ENCODE measurements at regions not wholly inside any gene's neighbourhood (a gene's known extent, or its start where the extent isn't known, plus 50 kb on each side); places are given as distances from the start of the nearest gene placed in this dataset.

DNA sequence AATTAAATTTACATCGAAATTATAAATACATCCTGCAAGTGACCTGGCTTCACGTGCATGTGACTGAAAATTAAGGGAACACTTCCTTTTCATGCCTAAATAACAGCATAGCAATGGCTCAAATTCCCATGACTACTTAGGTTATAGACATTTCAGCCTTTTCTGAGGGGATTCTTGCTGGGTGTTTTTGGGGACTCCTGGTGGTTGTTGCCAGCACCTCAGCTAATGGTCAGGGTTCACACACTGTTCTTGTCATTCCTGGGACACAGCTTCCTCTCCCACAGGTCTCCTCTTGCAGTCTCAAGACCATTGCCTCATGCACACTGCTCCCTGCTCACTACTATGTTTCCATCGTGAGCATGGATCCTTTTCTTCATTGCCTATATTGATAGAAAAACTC, 148.9 kb upstream of the GLI3 start:
- DNase-seq (ENCODE audit: insufficient read length, low spot score, missing footprints): no peak
- H3K79me2 ChIP-seq (ENCODE audit: insufficient read depth, low read length): no peaks in the 10 kb centered on the region
- no peak overlapping the region for H2AFZ ChIP-seq (ENCODE audit: low read length)
- no peaks in the 10 kb centered on the region for H3K27me3 ChIP-seq (ENCODE audit: insufficient read depth, low read length)
- H3K27ac ChIP-seq (ENCODE audit: low read depth, low read length): no peak overlapping the region
- TF ChIP-seq, protein P1, sequence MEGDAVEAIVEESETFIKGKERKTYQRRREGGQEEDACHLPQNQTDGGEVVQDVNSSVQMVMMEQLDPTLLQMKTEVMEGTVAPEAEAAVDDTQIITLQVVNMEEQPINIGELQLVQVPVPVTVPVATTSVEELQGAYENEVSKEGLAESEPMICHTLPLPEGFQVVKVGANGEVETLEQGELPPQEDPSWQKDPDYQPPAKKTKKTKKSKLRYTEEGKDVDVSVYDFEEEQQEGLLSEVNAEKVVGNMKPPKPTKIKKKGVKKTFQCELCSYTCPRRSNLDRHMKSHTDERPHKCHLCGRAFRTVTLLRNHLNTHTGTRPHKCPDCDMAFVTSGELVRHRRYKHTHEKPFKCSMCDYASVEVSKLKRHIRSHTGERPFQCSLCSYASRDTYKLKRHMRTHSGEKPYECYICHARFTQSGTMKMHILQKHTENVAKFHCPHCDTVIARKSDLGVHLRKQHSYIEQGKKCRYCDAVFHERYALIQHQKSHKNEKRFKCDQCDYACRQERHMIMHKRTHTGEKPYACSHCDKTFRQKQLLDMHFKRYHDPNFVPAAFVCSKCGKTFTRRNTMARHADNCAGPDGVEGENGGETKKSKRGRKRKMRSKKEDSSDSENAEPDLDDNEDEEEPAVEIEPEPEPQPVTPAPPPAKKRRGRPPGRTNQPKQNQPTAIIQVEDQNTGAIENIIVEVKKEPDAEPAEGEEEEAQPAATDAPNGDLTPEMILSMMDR (IDR thresholded peaks at IDR 0.05; ENCODE audit: extremely low read depth, low read depth, low read length): peak; percentile 41
- no peaks in the 10 kb centered on the region for H3K9me3 ChIP-seq (ENCODE audit: low read depth, low read length)
- no peaks in the 10 kb centered on the region for H3K36me3 ChIP-seq (ENCODE audit: insufficient read depth, low read length)
- H4K20me1 ChIP-seq (ENCODE audit: insufficient read depth, low read length): no peaks in the 10 kb centered on the region
- no peak overlapping the region for H3K4me2 ChIP-seq (ENCODE audit: insufficient read depth, low read length)
- no peaks in the 10 kb centered on the region for H3K4me1 ChIP-seq (ENCODE audit: insufficient read depth, low read length)
- H3K4me3 ChIP-seq (ENCODE audit: insufficient read depth, low read length): no peak overlapping the region

DNA sequence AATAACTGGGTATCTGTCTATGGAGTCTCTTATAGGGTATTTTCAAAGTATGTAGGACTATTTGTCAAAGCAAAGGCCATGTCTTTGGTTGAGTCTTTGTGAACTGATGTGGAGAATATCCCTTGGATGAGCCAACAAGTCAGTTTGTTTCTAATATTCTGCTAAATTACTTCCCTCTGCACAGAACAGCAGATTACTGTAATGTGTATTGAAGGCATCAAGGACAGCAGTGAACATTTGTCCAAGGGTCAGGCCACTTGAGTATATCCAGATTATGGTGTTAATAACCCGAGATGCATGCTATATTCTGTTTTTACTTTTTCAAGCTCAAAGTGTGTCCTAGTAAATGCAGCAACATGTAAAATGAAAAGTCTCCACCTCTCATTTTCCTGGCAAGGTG, 144.2 kb upstream of the GLI3 start:
- Histone ChIP-seq H3K4me3 (ENCODE audit: insufficient read depth, low read length) (no peak overlapping the region), H3K9me3 (ENCODE audit: low read depth, low read length) (no peaks in the 10 kb centered on the region), H3K79me2 (ENCODE audit: insufficient read depth, low read length) (no peaks in the 10 kb centered on the region), H3K27ac (ENCODE audit: low read depth, low read length) (no peak overlapping the region), H4K20me1 (ENCODE audit: insufficient read depth, low read length) (no peaks in the 10 kb centered on the region), H2AFZ (ENCODE audit: low read length) (no peak overlapping the region), H3K4me2 (ENCODE audit: insufficient read depth, low read length) (no peak overlapping the region), H3K4me1 (ENCODE audit: insufficient read depth, low read length) (peaks cover 4% of the 10 kb centered on the region), H3K36me3 (ENCODE audit: insufficient read depth, low read length) (no peaks in the 10 kb centered on the region), H3K27me3 (ENCODE audit: insufficient read depth, low read length) (no peaks in the 10 kb centered on the region)
- no peak for DNase-seq (ENCODE audit: insufficient read length, low spot score, missing footprints)
- TF ChIP-seq, protein P1 (IDR thresholded peaks at IDR 0.05; ENCODE audit: extremely low read depth, low read depth, low read length): no peak

DNA sequence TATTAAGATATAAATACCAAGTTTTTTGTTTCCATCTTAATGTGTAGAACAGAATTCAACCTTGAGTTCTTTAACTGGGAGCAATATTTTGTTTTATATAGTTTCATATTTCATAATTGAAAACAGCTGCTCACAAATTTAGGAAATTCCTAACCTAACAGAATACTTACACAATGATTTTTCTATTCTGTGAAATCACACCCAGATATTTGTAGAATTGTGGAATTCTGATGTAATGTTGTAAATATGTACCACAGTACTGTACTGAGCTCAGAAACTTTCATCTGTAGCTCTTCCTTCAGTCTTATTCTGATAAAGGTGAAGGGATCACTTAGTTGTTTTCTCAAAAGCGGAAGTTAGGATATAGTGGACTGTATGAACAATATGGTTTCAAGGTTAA, 143.4 kb upstream of the GLI3 start:
- Histone ChIP-seq H3K4me3 (ENCODE audit: insufficient read depth, low read length) (no peak overlapping the region), H2AFZ (ENCODE audit: low read length) (no peak overlapping the region), H3K27ac (ENCODE audit: low read depth, low read length) (no peak overlapping the region), H4K20me1 (ENCODE audit: insufficient read depth, low read length) (no peaks in the 10 kb centered on the region), H3K9me3 (ENCODE audit: low read depth, low read length) (no peaks in the 10 kb centered on the region), H3K4me1 (ENCODE audit: insufficient read depth, low read length) (peaks cover 4% of the 10 kb centered on the region), H3K79me2 (ENCODE audit: insufficient read depth, low read length) (no peaks in the 10 kb centered on the region), H3K27me3 (ENCODE audit: insufficient read depth, low read length) (peaks cover 7% of the 10 kb centered on the region), H3K4me2 (ENCODE audit: insufficient read depth, low read length) (no peak overlapping the region), H3K36me3 (ENCODE audit: insufficient read depth, low read length) (no peaks in the 10 kb centered on the region)
- TF ChIP-seq, protein P1 (IDR thresholded peaks at IDR 0.05; ENCODE audit: extremely low read depth, low read depth, low read length): no peak
- no peak for DNase-seq (ENCODE audit: insufficient read length, low spot score, missing footprints)

DNA sequence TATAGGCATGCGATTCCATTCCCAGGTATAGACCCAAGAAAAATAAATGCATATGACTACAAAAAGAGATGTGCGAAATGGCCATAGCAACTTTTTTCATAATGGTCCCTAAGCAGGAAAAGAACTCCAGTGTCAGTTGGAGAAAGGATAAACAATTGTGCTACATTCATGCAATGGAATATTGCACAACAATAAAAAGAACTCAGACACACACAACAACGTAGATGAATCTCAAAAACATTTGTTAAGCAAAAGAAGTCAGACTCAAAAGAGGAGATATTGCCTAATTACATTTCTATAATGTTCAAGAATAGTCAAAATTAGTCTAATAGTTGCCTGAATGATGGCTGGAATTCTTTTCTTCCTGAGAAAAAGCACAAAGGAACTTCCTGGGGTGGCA, 141.1 kb upstream of the GLI3 start:
- peaks cover 4% of the 10 kb centered on the region for H3K4me1 ChIP-seq (ENCODE audit: insufficient read depth, low read length)
- no peak for DNase-seq (ENCODE audit: insufficient read length, low spot score, missing footprints)
- H3K27me3 ChIP-seq (ENCODE audit: insufficient read depth, low read length): peaks cover 7% of the 10 kb centered on the region
- no peak overlapping the region for H2AFZ ChIP-seq (ENCODE audit: low read length)
- H4K20me1 ChIP-seq (ENCODE audit: insufficient read depth, low read length): no peaks in the 10 kb centered on the region
- no peaks in the 10 kb centered on the region for H3K36me3 ChIP-seq (ENCODE audit: insufficient read depth, low read length)
- H3K4me3 ChIP-seq (ENCODE audit: insufficient read depth, low read length): no peak overlapping the region
- TF ChIP-seq, protein P1 (IDR thresholded peaks at IDR 0.05; ENCODE audit: extremely low read depth, low read depth, low read length): no peak
- no peaks in the 10 kb centered on the region for H3K79me2 ChIP-seq (ENCODE audit: insufficient read depth, low read length)
- H3K27ac ChIP-seq (ENCODE audit: low read depth, low read length): no peak overlapping the region
- H3K9me3 ChIP-seq (ENCODE audit: low read depth, low read length): no peaks in the 10 kb centered on the region
- H3K4me2 ChIP-seq (ENCODE audit: insufficient read depth, low read length): no peak overlapping the region
